Esophagus (tissue), 2 donors: ENCODE measurements at regions not wholly inside any gene's neighbourhood (a gene's known extent, or its start where the extent isn't known, plus 50 kb on each side); places are given as distances from the start of the nearest gene placed in this dataset.

ENCODE experiments used
- H3K27ac ChIP-seq, 2 donors: one replicate each; pipeline ENCODE4 v1.5.1; 2013; ENCODE audit warnings: low read depth in 2 of 2, mild to moderate bottlenecking in 2 of 2, inconsistent platforms in 1 of 2, low read length in 1 of 2, moderate library complexity in 1 of 2
- H3K27me3 ChIP-seq, 2 donors: one replicate each; pipeline ENCODE4 v1.6.1; 2013; ENCODE audit warnings: low read length in 2 of 2, control low read depth in 1 of 2, mild to moderate bottlenecking in 1 of 2; ENCODE audit not compliant: insufficient read depth in 2 of 2, control insufficient read depth in 1 of 2
- H3K36me3 ChIP-seq, 2 donors: one replicate each; pipeline ENCODE4 v1.6.1; 2013; ENCODE audit warnings: low read length in 1 of 2; ENCODE audit not compliant: control insufficient read depth in 2 of 2, insufficient read depth in 2 of 2
- H3K4me1 ChIP-seq, 2 donors: one replicate each; pipeline ENCODE4 v1.6.1; 2013; ENCODE audit warnings: low read length in 1 of 2; ENCODE audit not compliant: control insufficient read depth in 2 of 2, insufficient read depth in 2 of 2
- H3K4me3 ChIP-seq, 2 donors: one replicate each; pipeline ENCODE4 v1.5.1; 2013; ENCODE audit warnings: low read length in 2 of 2, mild to moderate bottlenecking in 2 of 2, low read depth in 1 of 2, moderate library complexity in 1 of 2
- H3K9me3 ChIP-seq, 2 donors: one replicate each; pipeline ENCODE4 v1.6.1; 2013; ENCODE audit warnings: mild to moderate bottlenecking in 2 of 2, low read depth in 1 of 2, low read length in 1 of 2, moderate library complexity in 1 of 2; ENCODE audit not compliant: control insufficient read depth in 2 of 2, insufficient read depth in 1 of 2
- WGBS, 2 donors: extraction: QIAGEN DNeasy Blood & Tissue Kit; methylation state at CpG; one replicate each; pipeline ENCODE4 v1.1.7; 2013; 5-methylcytosine and 5-hydroxymethylcytosine counted together
- donor health status: healthy with polysubstance abuse.
- donor health status: Bipolar disorder and iron deficiency.

DNA sequence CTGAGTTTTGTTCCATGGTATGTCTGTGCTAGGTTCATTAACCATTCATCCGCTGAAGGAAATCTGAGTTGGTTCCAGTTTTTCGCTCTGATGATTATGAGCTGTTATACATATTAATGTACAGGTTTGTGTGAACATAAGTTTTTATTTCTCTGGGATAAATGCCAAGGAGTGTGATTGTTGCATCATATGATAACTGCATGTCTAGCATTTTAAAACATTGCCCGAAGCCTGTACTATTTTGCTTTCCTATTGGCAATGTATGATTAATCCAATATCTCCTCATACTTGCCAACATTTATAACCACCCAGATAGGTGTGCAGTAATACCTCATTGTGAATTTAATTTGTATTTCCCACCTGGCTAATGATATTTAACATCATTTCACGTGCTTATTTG lies 322.7 kb downstream of the ZNF326 start:
- Histone ChIP-seq H3K27me3 (no peaks in the 10 kb centered on the region), H3K36me3 (no peaks in the 10 kb centered on the region), H3K4me3 (no peak overlapping the region), H3K9me3 (no peaks in the 10 kb centered on the region), H3K4me1 (peaks cover 0 to 2% of the 10 kb centered on the region in 2 donors), H3K27ac (no peak overlapping the region)
- 55 to 68% methylated on average over 4 of the region's 4 CpGs for WGBS, 2 donors

DNA sequence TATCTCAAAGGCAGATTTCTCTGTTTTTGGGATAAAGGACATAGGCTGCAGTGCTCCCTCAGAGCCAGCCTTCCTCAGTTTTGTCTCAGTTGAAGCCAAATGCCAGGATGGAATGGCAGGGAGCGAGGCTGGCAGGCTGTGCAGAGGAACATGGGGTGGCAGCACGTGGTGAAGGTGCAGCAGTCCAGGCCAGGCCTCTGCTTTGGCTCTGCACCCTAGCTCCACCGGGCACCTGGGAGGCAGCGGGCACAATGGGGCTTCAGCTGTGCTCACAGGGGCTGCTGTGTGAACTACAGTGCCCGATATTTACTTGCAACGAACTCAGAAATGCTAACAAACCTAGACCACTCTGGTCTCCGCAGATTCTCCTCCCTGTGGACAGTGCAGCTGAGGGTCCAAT lies 319.6 kb downstream of the ZNF326 start:
- peaks cover 0 to 2% of the 10 kb centered on the region in 2 donors for H3K4me1 ChIP-seq
- no peaks in the 10 kb centered on the region for H3K9me3 ChIP-seq
- 87 to 88% methylated on average over 7 of the region's 7 CpGs for WGBS, 2 donors
- no peaks in the 10 kb centered on the region for H3K27me3 ChIP-seq
- H3K27ac ChIP-seq: no peak overlapping the region
- H3K4me3 ChIP-seq: no peak overlapping the region
- no peaks in the 10 kb centered on the region for H3K36me3 ChIP-seq

- Histone ChIP-seq H3K27ac (no peak overlapping the region), H3K36me3 (no peaks in the 10 kb centered on the region), H3K4me3 (no peak overlapping the region), H3K9me3 (no peaks in the 10 kb centered on the region), H3K4me1 (peaks cover 0 to 2% of the 10 kb centered on the region in 2 donors), H3K27me3 (no peaks in the 10 kb centered on the region)
- WGBS, 2 donors: 68 to 78% methylated on average over 3 of the region's 3 CpGs
Measured at GRCh38 chr1:90313778-90314177, 318.9 kb downstream of the ZNF326 start.

GRCh38 chr1:90309806-90310205 lies 314.9 kb downstream of the ZNF326 start:
- no peak overlapping the region for H3K4me3 ChIP-seq
- H3K4me1 ChIP-seq: peaks cover 0 to 2% of the 10 kb centered on the region in 2 donors
- no peaks in the 10 kb centered on the region for H3K36me3 ChIP-seq
- 83 to 85% methylated on average over 5 of the region's 5 CpGs for whole genome bisulfite sequencing, 2 donors
- H3K27me3 ChIP-seq: peaks cover 0 to 4% of the 10 kb centered on the region in 2 donors
- H3K27ac ChIP-seq: no peak overlapping the region
- no peaks in the 10 kb centered on the region for H3K9me3 ChIP-seq

- H3K27ac ChIP-seq: no peak overlapping the region
- no peak overlapping the region for H3K4me3 ChIP-seq
- no peaks in the 10 kb centered on the region for H3K9me3 ChIP-seq
- H3K27me3 ChIP-seq: peaks cover 0 to 4% of the 10 kb centered on the region in 2 donors
- H3K4me1 ChIP-seq: no peaks in the 10 kb centered on the region
- H3K36me3 ChIP-seq: no peaks in the 10 kb centered on the region
- 58 to 88% methylated on average over 1 of the region's 1 CpG for WGBS, 2 donors
Measured at GRCh38 chr1:90308421-90308820, 313.5 kb downstream of the ZNF326 start.

DNA sequence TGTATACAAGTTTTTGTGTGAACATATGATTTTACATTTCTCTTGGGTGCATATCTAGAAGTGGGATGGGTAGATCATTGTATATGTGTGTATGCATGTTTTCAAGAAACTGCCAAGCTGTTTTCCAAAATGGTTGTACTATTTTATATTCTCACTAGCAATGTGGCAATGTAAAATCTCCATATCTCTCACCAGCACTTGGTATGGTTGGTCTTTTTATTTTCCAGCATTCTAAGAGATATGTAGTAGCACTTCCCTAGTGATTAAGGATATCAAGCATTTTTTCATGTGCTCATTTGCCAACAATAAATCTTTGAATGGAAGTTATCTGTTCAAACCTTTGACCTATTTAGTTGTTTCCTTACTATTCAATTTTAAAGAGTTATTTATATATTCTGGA lies 310.7 kb downstream of the ZNF326 start:
- Histone ChIP-seq H3K4me3 (no peak overlapping the region), H3K9me3 (no peaks in the 10 kb centered on the region), H3K27me3 (peaks cover 0 to 4% of the 10 kb centered on the region in 2 donors), H3K4me1 (no peaks in the 10 kb centered on the region), H3K27ac (no peak overlapping the region), H3K36me3 (no peaks in the 10 kb centered on the region)

DNA sequence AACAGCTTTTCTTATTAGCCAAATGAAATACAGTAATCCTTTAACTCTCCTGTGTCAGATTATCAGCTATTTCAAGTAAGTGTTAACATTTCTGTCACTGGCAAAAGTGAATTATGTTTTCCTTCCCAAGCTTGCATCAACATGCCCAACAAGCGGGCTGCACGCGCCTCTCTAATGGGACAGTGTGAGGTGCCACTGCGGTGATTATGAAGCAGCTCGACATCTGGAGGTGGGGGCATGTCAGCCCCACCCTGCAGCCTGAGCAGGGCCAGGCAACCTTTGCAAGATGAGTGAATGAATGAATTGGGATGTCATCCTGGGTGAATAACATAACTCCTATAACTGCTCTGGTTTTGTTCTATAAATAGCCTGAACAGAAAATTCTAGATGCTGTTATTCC lies 301.4 kb downstream of the ZNF326 start:
- no peak overlapping the region for H3K27ac ChIP-seq
- H3K27me3 ChIP-seq: no peaks in the 10 kb centered on the region
- 51 to 76% methylated on average over 5 of the region's 5 CpGs for WGBS, 2 donors
- H3K4me1 ChIP-seq: no peaks in the 10 kb centered on the region
- H3K36me3 ChIP-seq: no peaks in the 10 kb centered on the region
- no peak overlapping the region for H3K4me3 ChIP-seq
- H3K9me3 ChIP-seq: peaks cover 0 to 3% of the 10 kb centered on the region in 2 donors

DNA sequence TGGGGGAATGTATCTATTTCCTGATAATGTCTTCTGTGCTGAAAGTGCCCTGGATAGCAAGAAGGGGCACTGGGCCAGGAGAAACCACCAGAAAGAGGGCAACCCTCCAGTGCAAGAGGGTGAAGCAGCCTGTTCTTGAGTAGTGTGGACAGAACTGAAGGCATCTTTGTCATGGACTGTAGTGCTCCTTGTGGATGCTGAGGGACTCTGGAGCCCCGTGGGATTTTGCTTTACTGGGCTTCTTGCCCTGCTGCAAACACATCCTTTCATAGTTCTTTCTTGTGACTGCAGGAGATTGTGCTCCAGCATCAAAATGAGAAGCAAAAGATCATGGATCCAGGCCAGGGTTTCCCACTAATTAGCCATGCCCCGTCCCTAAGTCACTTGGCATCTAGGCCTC lies 300.6 kb downstream of the ZNF326 start:
- peaks cover 0 to 3% of the 10 kb centered on the region in 2 donors for H3K9me3 ChIP-seq
- no peaks in the 10 kb centered on the region for H3K27me3 ChIP-seq
- no peak overlapping the region for H3K4me3 ChIP-seq
- no peak overlapping the region for H3K27ac ChIP-seq
- WGBS, 2 donors: 59 to 66% methylated on average over 2 of the region's 2 CpGs
- H3K36me3 ChIP-seq: no peaks in the 10 kb centered on the region
- no peaks in the 10 kb centered on the region for H3K4me1 ChIP-seq

- H3K4me3 ChIP-seq: no peak overlapping the region
- 66 to 67% methylated on average over 3 of the region's 3 CpGs for WGBS, 2 donors
- no peaks in the 10 kb centered on the region for H3K27me3 ChIP-seq
- H3K27ac ChIP-seq: no peak overlapping the region
- H3K36me3 ChIP-seq: no peaks in the 10 kb centered on the region
- H3K9me3 ChIP-seq: peaks cover 0 to 3% of the 10 kb centered on the region in 2 donors
- no peaks in the 10 kb centered on the region for H3K4me1 ChIP-seq
Measured at GRCh38 chr1:90291431-90292216, 296.7 kb downstream of the ZNF326 start.

DNA sequence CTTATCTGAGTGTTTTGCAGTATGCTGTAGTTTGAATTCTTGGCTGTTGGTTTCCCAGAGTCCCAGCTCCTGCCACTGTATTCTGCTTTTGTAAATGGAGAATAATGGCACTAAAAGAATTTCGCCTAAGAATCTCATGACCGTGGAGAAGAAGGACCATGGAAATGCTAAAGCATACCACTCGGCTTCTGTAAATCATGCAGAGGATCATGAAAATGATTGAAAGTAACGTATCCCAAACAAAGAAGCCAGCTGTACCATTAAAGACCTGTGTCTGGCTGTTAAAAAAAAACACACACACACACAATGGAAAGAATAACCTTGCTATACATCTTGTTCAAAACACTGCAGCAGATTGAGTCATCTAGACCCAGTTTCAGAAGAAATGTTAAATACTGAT lies 287.9 kb downstream of the ZNF326 start:
- Histone ChIP-seq H3K27me3 (no peaks in the 10 kb centered on the region), H3K27ac (no peak overlapping the region), H3K4me1 (no peaks in the 10 kb centered on the region), H3K4me3 (no peak overlapping the region), H3K9me3 (no peaks in the 10 kb centered on the region), H3K36me3 (no peaks in the 10 kb centered on the region)
- WGBS, 2 donors: 54 to 65% methylated on average over 4 of the region's 4 CpGs
